Adrenal gland (tissue), 5 donors: ENCODE measurements at regions not wholly inside any gene's neighbourhood (a gene's known extent, or its start where the extent isn't known, plus 50 kb on each side); places are given as distances from the start of the nearest gene placed in this dataset.

Source experiments
- CTCF ChIP-seq, 6 experiments: fragments of 450-650 bp in 4 of 6; fragments of 200-600 bp in 2 of 6; sonication (generic) in 1 of 6; IDR thresholded peaks; 1 replicate in 5 of 6; 2 replicates in 1 of 6; pipeline versions ENCODE4 v1.5.1 to v1.8.0; 2016 to 2021; ENCODE audit warnings: antibody characterized with exemption in 6 of 6, mild to moderate bottlenecking in 2 of 6, moderate library complexity in 1 of 6
- POLR2A ChIP-seq, 2 donors: fragments of 450-650 bp; IDR thresholded peaks; one replicate each; pipeline ENCODE4 v1.6.1; 2017; ENCODE audit warnings: antibody characterized with exemption in 2 of 2, mild to moderate bottlenecking in 2 of 2, moderate library complexity in 1 of 2
- donor health status: DM: no; HTN: no; CAD: no.

- no peak for TF ChIP-seq CTCF (IDR thresholded peaks at IDR 0.05)
- TF ChIP-seq POLR2A (IDR thresholded peaks at IDR 0.05): no peak
These were observed 223.7 kb downstream of the DLL1 start for GRCh38 chr6:170067181-170067641.
